K562 (cell line): ENCODE measurements at regions not wholly inside any gene's neighbourhood (a gene's known extent, or its start where the extent isn't known, plus 50 kb on each side); places are given as distances from the start of the nearest gene placed in this dataset.

Experiments
- ATAC-seq: fragments of 200-7000 bp; cut with Tn5 transposase; 3 replicates; pipeline ENCODE4 v1.9.1; 2020; ENCODE audit warnings: moderate library complexity
- BruUV-seq: library from RNA; stranded (reverse); fragments of 400-500 nt; replicated peaks from 2 replicates; lab custom pipeline; 2021; lab: Mats Ljungman, UMichigan
- CTCF ChIA-PET: fragments of 300-600 bp; formaldehyde crosslinking; extraction: SDS; loops from one replicate; lab custom pipeline; 2021; ENCODE audit warnings: low intra/inter-chr PET ratio; lab: Yijun Ruan, JAX
- POLR2A ChIA-PET: fragments of 300-600, 350-650 bp; sonication (Branson Sonifier 250); formaldehyde crosslinking; extraction: SDS; loops from one replicate; lab custom pipeline; 2021; ENCODE audit warnings: antibody characterized with exemption, inconsistent platforms; lab: Yijun Ruan, JAX
- DNase-seq, 4 experiments: peaks; one replicate each; pipeline versions ENCODE4 v3.0.0 to v3.0.0-alpha.2; 2011 to 2018; ENCODE audit warnings: low spot score in 3 of 4, mixed read lengths in 3 of 4; ENCODE audit errors: extremely low read depth in 1 of 4
- FAIRE-seq: peaks from 2 replicates; lab custom pipeline; 2011; peaks lifted over from hg19 to GRCh38; lab: Jason Lieb, UNC
- H2AFZ ChIP-seq: 2 replicates; pipeline ENCODE4 v1.6.0; 2011; ENCODE audit warnings: low read depth, low read length, control low read depth, inconsistent platforms
- H3K27ac ChIP-seq: fragments of 200-600 bp; 3 replicates; pipeline ENCODE4 v1.8.0; 2011; ENCODE audit warnings: low read depth, mild to moderate bottlenecking, control low read depth, inconsistent platforms, low read length, moderate library complexity, mixed read lengths; ENCODE audit errors: extremely low read depth
- H3K27me3 ChIP-seq, 2 experiments: fragments of 300-600 bp in 1 of 2; 2 replicates in 1 of 2; 3 replicates in 1 of 2; pipeline versions ENCODE4 v1.6.0 to v1.8.0; 2011; ENCODE audit warnings: inconsistent platforms in 2 of 2, low read length in 2 of 2, mild to moderate bottlenecking in 1 of 2, mixed read lengths in 1 of 2, moderate library complexity in 1 of 2; ENCODE audit not compliant: control insufficient read depth in 2 of 2, insufficient read depth in 2 of 2
- H3K36me3 ChIP-seq: fragments of 300-600 bp; 3 replicates; pipeline ENCODE4 v1.8.0; 2011; ENCODE audit warnings: mild to moderate bottlenecking, low read length, inconsistent platforms; ENCODE audit not compliant: control insufficient read depth, insufficient read depth
- H3K4me1 ChIP-seq, 2 experiments: fragments of 200-600 bp in 1 of 2; replicated peaks in 1 of 2; 2 replicates in 1 of 2; 3 replicates in 1 of 2; pipeline versions ENCODE4 v1.5.1 to v1.8.0; 2011; ENCODE audit warnings: inconsistent platforms in 2 of 2, low read length in 2 of 2, mild to moderate bottlenecking in 1 of 2, mixed read lengths in 1 of 2, moderate library complexity in 1 of 2; ENCODE audit not compliant: control insufficient read depth in 2 of 2, insufficient read depth in 2 of 2
- H3K4me2 ChIP-seq: 2 replicates; pipeline ENCODE4 v1.6.1; 2011; ENCODE audit warnings: low read length, control low read depth, inconsistent platforms, mixed read lengths; ENCODE audit not compliant: insufficient read depth
- H3K4me3 ChIP-seq: fragments of 200-600 bp; sonication (generic), shearing (Covaris generic); 2 replicates; pipeline ENCODE4 v1.5.1; 2016; ENCODE audit warnings: control low read depth, inconsistent platforms
- H3K79me2 ChIP-seq: fragments of 200-600 bp; 3 replicates; pipeline ENCODE4 v1.8.0; 2011; ENCODE audit warnings: low read length, inconsistent platforms; ENCODE audit not compliant: control insufficient read depth, insufficient read depth
- H3K9ac ChIP-seq, 2 experiments: 2 replicates each; pipeline versions ENCODE4 v1.6.0 to v1.6.1; 2011; ENCODE audit warnings: low read depth in 2 of 2, low read length in 2 of 2, control low read depth in 1 of 2, inconsistent platforms in 1 of 2, mild to moderate bottlenecking in 1 of 2, mixed read lengths in 1 of 2; ENCODE audit not compliant: insufficient read depth in 1 of 2
- H3K9me1 ChIP-seq: one replicate; pipeline ENCODE4 v1.6.0; 2011; ENCODE audit warnings: inconsistent platforms, mild to moderate bottlenecking, low read length, moderate library complexity; ENCODE audit not compliant: control insufficient read depth, insufficient read depth
- H3K9me3 ChIP-seq: replicated peaks from 2 replicates; pipeline ENCODE4 v1.5.1; 2011; ENCODE audit warnings: low read depth, low read length, inconsistent platforms; ENCODE audit not compliant: control insufficient read depth, insufficient read depth
- H4K20me1 ChIP-seq: replicated peaks from 2 replicates; pipeline ENCODE4 v1.6.1; 2011; ENCODE audit warnings: low read length, inconsistent platforms, mixed read lengths; ENCODE audit not compliant: control insufficient read depth, insufficient read depth
- AFF4 ChIP-seq: sonication (generic); formaldehyde crosslinking; IDR thresholded peaks from 2 replicates; pipeline ENCODE4 v1.8.0; 2023; ENCODE audit warnings: mild to moderate bottlenecking, missing genetic modification reagents
- BMI1 ChIP-seq: fragments of 150-350 bp; IDR thresholded peaks from 2 replicates; pipeline ENCODE4 v1.6.1; 2014; ENCODE audit warnings: low read length
- CBX3 ChIP-seq, 2 experiments: IDR thresholded peaks; 1 replicate in 1 of 2; 2 replicates in 1 of 2; pipeline ENCODE4 v1.6.1; 2012; ENCODE audit warnings: inconsistent platforms in 2 of 2, low read length in 2 of 2, borderline replicate concordance in 1 of 2, control low read depth in 1 of 2
- CGGBP1 ChIP-seq: fragments of 250-450 bp; sonication (Bioruptor Pico); IDR thresholded peaks from 2 replicates; pipeline ENCODE4 v1.9.0; 2021; ENCODE audit warnings: mild to moderate bottlenecking
- ESRRB ChIP-seq: fragments of 250-450 bp; sonication (Bioruptor Pico); IDR thresholded peaks from 2 replicates; pipeline ENCODE4 v1.5.0; 2020; ENCODE audit warnings: mild to moderate bottlenecking, moderate library complexity, borderline replicate concordance
- ILF3 ChIP-seq: fragments of 450-650 bp; IDR thresholded peaks from 2 replicates; pipeline ENCODE4 v1.6.1; 2018; ENCODE audit warnings: antibody characterized with exemption, mild to moderate bottlenecking, moderate library complexity, borderline replicate concordance
- MAZ ChIP-seq, 2 experiments: fragments of 450-650 bp in 1 of 2; sonication (generic) in 1 of 2; formaldehyde crosslinking; IDR thresholded peaks in 1 of 2; conservative IDR thresholded peaks in 1 of 2; 2 replicates each; pipeline versions ENCODE4 v1.4.0 to v1.5.0; 2020; ENCODE audit warnings: mild to moderate bottlenecking in 1 of 2, missing genetic modification reagents in 1 of 2
- MXD1 ChIP-seq: fragments of 250-450 bp; sonication (Bioruptor Pico); IDR thresholded peaks from 2 replicates; pipeline ENCODE4 v1.8.0; 2021; ENCODE audit warnings: borderline replicate concordance, mild to moderate bottlenecking, moderate library complexity; ENCODE audit not compliant: poor library complexity, severe bottlenecking
- SIN3A ChIP-seq, 2 experiments: fragments of 150-350 bp in 1 of 2; IDR thresholded peaks; 2 replicates each; pipeline ENCODE4 v1.6.1; 2011 to 2016; ENCODE audit warnings: borderline replicate concordance in 2 of 2, low read depth in 2 of 2, low read length in 2 of 2, mild to moderate bottlenecking in 2 of 2, moderate library complexity in 2 of 2; ENCODE audit not compliant: control insufficient read depth in 1 of 2
- WGBS: fragments of 100-300 bp; shearing (Covaris generic); methylation state at CpG from one replicate; pipeline ENCODE4 v1.1.6; 2016; ENCODE audit warnings: low coverage, mixed read lengths; ENCODE audit not compliant: insufficient coverage; ENCODE audit errors: missing lambda C conversion rate; 5-methylcytosine and 5-hydroxymethylcytosine counted together
- in situ Hi-C: fragments of 300-500 bp; cut with MboI; formaldehyde crosslinking; loops from 4 replicates; pipeline ENCODE4 v1.15.0; 2018; ENCODE audit warnings: inconsistent platforms, mixed read lengths
- intact Hi-C: fragments of 100-400 bp; cut with micrococcal nuclease; formaldehyde crosslinking; loops from 2 replicates; pipeline ENCODE4 v1.14.2; 2022
- TF ChIP-seq, protein P1 (sequence below): sonication (generic); formaldehyde crosslinking; IDR thresholded peaks from 2 replicates; pipeline ENCODE4 v1.8.1; 2023; ENCODE audit warnings: mild to moderate bottlenecking, missing genetic modification reagents
- TF ChIP-seq, protein P2 (sequence below): fragments of 450-650 bp; formaldehyde crosslinking; IDR thresholded peaks from 2 replicates; pipeline ENCODE4 v1.4.0; 2020; ENCODE audit warnings: mild to moderate bottlenecking

GRCh38 chr15:87196498-87196897 lies 1060.0 kb downstream of the NTRK3 start (continued):
- TF ChIP-seq AFF4 (CRISPR knock-in tag) (no peak), CBX3 (IDR thresholded peaks at IDR 0.05; ENCODE audit: borderline replicate concordance in 1 of 2, low read length in 2 of 2) (no peak), SIN3A (IDR thresholded peaks at IDR 0.05; ENCODE audit: borderline replicate concordance in 2 of 2, control insufficient read depth in 1 of 2, low read depth in 2 of 2, low read length in 2 of 2) (no peak), MXD1 (no peak)

DNA sequence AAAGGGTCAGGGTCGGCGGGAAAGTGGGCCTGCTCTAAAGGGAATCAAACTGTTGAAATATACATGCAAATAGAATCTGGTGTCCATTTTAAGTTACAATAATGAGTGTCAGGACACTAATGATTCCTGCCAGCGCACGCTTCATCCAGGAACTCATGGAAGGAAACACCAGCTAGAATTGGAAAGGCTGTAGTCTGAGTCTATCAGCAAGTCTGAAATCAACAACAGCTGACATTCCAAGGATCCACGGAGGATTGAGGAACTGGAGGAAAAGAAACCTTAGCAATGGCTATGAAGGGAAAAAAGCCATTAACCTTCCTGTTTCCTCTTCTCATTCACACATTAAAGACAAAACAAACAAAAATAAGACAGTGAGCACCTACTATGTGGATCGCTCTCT lies 1063.1 kb downstream of the NTRK3 start:
- Histone ChIP-seq H3K4me2 (no peak overlapping the region), H3K9me3 (no peaks in the 10 kb centered on the region), H3K4me3 (no peak overlapping the region), H3K27me3 (no peaks in the 10 kb centered on the region), H3K9ac (no peak overlapping the region), H3K27ac (no peak overlapping the region), H3K36me3 (no peaks in the 10 kb centered on the region), H3K9me1 (no peaks in the 10 kb centered on the region), H4K20me1 (no peaks in the 10 kb centered on the region), H3K79me2 (no peaks in the 10 kb centered on the region), H3K4me1 (no peaks in the 10 kb centered on the region), H2AFZ (no peak overlapping the region)
- ChIA-PET CTCF (no interaction called here), POLR2A (no interaction called here)
- in situ Hi-C loops (no loop called here), intact Hi-C loops (no loop called here)
- WGBS, result 0% methylated on average over 6 of the region's 6 CpGs
- BruUV-seq, result no TSS peak
- DNase-seq, result no peak
- no peak for FAIRE-seq
- ATAC-seq, result no peak
- TF ChIP-seq, protein P1, sequence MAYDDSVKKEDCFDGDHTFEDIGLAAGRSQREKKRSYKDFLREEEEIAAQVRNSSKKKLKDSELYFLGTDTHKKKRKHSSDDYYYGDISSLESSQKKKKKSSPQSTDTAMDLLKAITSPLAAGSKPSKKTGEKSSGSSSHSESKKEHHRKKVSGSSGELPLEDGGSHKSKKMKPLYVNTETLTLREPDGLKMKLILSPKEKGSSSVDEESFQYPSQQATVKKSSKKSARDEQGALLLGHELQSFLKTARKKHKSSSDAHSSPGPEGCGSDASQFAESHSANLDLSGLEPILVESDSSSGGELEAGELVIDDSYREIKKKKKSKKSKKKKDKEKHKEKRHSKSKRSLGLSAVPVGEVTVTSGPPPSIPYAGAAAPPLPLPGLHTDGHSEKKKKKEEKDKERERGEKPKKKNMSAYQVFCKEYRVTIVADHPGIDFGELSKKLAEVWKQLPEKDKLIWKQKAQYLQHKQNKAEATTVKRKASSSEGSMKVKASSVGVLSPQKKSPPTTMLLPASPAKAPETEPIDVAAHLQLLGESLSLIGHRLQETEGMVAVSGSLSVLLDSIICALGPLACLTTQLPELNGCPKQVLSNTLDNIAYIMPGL (CRISPR knock-in tag), result no peak
- TF ChIP-seq, protein P2, sequence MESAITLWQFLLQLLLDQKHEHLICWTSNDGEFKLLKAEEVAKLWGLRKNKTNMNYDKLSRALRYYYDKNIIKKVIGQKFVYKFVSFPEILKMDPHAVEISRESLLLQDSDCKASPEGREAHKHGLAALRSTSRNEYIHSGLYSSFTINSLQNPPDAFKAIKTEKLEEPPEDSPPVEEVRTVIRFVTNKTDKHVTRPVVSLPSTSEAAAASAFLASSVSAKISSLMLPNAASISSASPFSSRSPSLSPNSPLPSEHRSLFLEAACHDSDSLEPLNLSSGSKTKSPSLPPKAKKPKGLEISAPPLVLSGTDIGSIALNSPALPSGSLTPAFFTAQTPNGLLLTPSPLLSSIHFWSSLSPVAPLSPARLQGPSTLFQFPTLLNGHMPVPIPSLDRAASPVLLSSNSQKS, result no peak
- TF ChIP-seq ILF3 (no peak), MAZ (CRISPR knock-in tag; conservative IDR thresholded peaks at IDR 0.05 in 1 of 2, IDR thresholded peaks at IDR 0.05 in 1 of 2) (no peak), ESRRB (CRISPR knock-in tag) (no peak), CGGBP1 (no peak), BMI1 (no peak)
